Superior temporal gyrus (tissue), 1 donor: ENCODE measurements at regions not wholly inside any gene's neighbourhood (a gene's known extent, or its start where the extent isn't known, plus 50 kb on each side); places are given as distances from the start of the nearest gene placed in this dataset.
"Not testable (repeated sequence)": the region's sequence is repeated elsewhere in the genome, so short reads cannot be mapped to it uniquely, and the experiment has no call there.

Experiments used
- DNase-seq: peaks from one replicate; pipeline ENCODE4 v3.0.0-alpha.2; 2016; ENCODE audit errors: extremely low spot score

GRCh38 chr6:85085875-85086274, 321.5 kb upstream of the TBX18 start:
- DNase-seq, result no peak

- no peak for DNase-seq
Observed at GRCh38 chr6:85081102-85081501, 316.7 kb upstream of the TBX18 start.

DNA sequence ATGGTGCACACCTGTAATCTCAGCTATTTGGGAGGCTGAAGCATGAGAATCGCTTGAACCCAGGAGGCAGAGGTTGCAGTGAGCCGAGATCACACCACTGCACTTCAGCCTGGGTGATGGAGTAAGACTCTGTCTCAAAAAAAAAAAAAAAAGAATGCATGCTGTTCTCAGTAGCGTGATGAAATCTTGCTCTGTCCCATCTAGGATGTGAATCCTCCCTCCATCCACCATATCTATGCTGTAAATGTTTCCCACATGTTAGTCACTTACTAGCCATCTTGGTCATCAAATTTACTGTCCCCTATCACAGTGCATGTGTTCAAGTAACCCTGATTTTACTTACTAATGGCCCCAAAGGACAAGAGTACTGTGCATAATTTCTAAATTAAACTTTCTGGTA, 315.4 kb upstream of the TBX18 start:
- DNase-seq, result no peak

- DNase-seq, result no peak
Observed at GRCh38 chr6:85078058-85078457, 313.7 kb upstream of the TBX18 start.

DNA sequence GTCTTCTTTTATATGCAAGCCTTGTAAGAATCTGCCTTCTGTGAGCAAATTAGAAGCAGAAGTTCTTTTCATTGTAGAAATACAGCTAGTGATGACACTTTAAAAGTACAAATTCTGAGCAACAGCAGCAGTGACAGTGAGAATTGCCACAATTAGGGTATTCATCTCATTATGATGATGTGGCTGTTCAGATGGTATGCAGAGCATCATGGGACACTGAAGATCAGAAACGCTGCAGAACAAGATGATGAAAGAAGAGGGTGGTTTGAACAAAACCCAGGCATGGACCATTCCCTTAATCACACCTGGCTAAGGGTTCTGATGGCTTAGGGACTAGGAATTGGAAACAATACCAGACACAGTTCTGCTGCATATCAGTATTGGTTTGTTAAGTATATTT, 312.7 kb upstream of the TBX18 start:
- DNase-seq, result peak; percentile 20

GRCh38 chr6:85071845-85072244, 307.4 kb upstream of the TBX18 start:
- not testable (repeated sequence) for DNase-seq

DNA sequence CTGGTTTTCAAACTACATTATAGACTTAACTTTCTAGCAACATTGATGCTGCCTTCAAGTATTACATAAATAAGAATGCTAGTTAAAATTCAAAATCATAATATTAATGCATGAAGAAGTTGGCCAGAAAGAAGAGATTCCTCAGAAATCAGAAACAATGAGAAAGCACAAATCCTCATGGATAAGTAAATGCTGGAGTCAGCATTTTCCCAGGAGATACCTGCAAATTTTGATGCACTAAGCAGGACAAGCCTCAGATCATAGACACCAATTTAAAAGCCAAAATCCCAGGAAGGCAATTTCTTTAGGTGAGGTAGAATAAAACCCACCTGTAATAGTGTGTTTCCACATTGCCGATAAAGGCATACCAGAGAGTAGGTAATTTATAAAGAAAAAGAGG, 305.2 kb upstream of the TBX18 start:
- no peak for DNase-seq

- no peak for DNase-seq
Observed at GRCh38 chr6:85068221-85068620, 303.8 kb upstream of the TBX18 start.

- DNase-seq, result no peak
Observed at GRCh38 chr6:85066266-85066665, 301.9 kb upstream of the TBX18 start.

DNA sequence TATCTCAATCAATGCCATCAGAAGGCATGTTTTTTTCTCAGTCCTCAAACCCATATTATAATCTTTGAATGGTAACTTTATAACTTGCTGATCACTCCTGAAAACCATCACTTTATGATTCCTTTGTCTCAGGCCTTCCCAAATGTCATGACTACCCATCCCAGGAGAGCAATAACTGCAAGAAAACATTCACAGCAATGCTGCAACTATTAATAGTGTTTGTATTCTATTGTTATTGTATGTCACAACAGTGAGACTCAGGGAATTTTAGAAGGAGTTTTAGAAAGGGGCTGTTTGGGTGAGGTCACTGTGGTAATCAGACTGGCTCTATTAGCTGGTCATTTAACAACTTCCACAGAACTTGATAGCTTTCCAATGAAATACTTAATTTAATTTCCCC, 301.4 kb upstream of the TBX18 start:
- no peak for DNase-seq

DNA sequence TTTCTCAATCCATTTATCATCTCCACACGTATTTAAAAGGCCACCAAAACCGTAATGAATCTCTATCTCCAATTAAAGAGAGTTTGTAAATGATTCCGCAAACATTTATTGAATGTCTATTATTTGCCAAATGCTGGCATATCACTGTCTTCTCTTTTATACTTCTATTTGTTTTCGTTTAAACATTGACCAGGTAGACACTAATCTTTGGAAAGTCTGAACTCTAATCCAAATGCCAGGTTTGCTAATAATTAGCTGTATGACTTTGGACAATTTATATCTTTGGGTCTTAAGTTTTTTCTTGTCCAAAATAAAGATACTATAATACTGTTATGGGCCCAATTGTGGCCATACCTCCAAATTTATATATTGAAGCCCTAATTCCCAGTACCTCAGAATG, 299.2 kb upstream of the TBX18 start:
- DNase-seq, result no peak

DNA sequence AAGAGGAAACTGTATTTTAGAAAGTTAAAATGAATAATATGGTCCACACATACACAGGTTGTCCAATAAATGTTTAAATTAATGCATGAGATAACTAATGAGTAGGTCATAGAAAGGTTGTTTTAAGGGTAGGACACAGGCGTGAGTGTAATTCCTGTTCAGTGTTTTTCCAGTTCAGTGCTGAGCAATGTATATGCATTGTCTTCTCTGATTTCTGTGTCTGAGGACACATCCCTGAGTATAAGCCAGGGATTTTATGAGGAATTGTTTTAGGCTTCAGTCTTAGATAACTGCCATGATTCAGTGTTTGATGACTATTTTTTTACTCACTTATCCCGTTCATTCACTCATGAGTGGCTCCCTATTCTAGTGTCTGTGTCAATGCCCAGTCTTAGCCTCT, 298.5 kb upstream of the TBX18 start:
- no peak for DNase-seq

DNA sequence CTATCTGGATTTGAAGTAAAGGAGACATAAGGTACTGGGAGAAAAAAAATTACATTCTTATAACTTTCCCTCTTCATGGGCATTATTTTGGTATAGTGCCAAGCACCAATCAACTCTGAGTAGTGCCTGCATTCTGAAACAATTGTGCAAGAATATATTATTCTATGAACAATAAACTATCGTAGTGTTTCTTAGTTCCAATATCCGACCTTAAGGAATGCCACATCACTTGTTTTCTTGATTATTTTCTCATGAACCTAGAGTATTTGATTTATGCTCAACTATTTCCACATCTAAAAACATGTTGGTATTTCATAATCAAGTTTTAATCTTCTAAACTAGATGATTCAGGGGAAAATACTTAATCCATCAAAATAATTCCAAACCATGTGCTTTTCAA, 294.4 kb upstream of the TBX18 start:
- no peak for DNase-seq

GRCh38 chr6:85050149-85050548, 285.8 kb upstream of the TBX18 start:
- DNase-seq, result no peak

DNA sequence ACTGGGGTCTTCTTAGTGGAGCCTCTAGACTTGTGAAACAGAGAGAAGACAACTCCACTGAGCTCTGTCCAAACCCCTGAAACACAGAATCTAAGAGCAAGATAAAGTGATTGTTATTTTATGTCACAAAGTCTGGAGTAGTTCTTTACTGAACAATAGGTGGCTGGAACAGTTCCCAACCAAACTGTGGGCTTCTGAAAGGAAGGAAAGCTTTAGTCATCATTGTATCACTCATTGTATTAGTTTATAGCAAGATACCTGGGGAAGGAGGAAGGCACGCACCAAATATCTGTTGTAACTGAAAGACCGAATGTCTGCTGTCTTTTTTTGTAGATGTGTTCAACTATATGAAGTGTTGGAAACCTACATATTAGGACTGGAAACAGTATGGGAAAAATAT, 284.9 kb upstream of the TBX18 start:
- no peak for DNase-seq

GRCh38 chr6:85047818-85048217, 283.4 kb upstream of the TBX18 start:
- no peak for DNase-seq

- not testable (repeated sequence) for DNase-seq
Observed at GRCh38 chr6:85045767-85046166, 281.4 kb upstream of the TBX18 start.

- no peak for DNase-seq
Observed at GRCh38 chr6:85044361-85044760, 280.0 kb upstream of the TBX18 start.

GRCh38 chr6:85041376-85041775, 277.0 kb upstream of the TBX18 start:
- DNase-seq, result no peak

DNA sequence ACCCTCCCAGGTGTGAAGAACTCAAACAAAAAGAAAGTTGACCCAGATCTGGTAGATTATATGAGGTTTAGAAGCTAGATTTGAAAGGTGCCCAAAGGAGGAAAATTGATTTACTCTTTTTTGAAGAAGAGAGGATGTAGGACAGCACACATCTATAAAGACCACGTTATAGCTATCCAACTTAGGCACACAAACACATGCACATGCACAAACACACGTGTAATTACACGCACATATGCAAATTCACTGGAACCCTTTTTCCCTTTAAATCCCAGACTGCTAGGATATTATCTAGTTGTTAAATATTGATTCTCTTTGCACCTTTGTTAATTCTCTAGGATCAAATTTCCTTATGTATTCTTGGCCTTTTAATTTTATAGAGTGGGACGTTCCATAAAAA, 272.8 kb upstream of the TBX18 start:
- no peak for DNase-seq

GRCh38 chr6:85035766-85036165, 271.4 kb upstream of the TBX18 start:
- no peak for DNase-seq

DNA sequence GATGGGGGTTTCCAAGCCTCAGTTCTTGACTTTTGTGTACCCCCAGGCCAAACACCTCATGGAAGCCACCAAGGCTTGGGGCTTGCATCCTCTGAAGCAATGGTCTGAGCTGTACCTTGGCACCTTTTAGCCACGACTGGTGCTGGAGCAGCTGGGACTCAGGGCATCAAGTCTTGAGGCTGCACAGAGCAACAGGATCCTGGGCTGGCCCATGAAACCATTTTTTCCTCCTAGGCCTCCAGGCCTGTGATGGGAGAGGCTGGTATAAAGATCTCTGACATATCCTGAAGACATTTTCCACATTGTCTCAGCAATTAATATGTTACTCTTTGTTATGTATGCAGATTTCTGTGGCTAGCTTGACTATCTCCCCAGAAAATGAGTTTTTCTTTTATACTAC, 269.1 kb upstream of the TBX18 start:
- no peak for DNase-seq

DNA sequence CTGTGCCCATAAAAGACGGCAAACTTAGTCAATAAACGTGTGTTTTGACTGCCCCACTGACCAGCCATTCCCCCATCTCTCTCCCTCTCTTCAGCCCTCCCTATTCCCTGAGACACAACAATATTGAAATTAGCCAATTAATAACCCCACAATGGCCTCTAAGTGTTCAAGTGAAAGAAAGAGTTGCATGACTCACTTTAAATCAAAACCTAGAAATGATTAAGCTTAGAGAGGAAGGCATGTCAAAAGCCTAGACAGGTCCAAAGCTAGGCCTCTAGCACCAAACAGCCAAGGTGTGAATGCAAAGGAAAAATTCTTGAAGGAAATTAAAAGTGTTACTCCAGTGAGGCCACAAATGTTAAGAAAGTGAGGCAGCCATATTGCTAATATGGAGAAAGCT, 261.6 kb upstream of the TBX18 start:
- no peak for DNase-seq

DNA sequence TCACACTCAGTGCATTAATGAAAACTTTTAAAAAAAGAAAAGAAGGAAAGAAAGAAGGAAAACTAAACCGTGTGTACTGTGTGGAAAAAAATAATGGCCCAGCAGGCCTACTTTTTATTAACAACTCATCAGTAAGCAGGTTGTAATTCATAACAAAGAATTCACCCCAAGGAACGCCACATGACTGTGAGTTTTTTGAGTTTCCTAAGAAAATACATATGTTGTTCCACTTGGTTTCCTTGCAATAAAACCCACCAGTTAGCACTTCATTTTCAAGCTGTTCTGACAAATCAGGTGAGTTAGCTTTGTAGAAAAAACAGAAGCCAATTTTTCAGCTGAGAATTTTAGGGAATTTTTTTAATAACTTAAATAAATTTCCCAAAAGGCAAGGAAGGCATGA, 259.3 kb upstream of the TBX18 start:
- DNase-seq, result no peak

GRCh38 chr6:85017352-85017751, 253.0 kb upstream of the TBX18 start:
- no peak for DNase-seq
